SK-N-SH treated with all-trans-retinoic acid at 6 μM for 48 hours (cell line): ENCODE measurements at regions not wholly inside any gene's neighbourhood (a gene's known extent, or its start where the extent isn't known, plus 50 kb on each side); places are given as distances from the start of the nearest gene placed in this dataset.
"Not testable (repeated sequence)": the region's sequence is repeated elsewhere in the genome, so short reads cannot be mapped to it uniquely, and the experiment has no call there.

Experiments
- ATAC-seq: fragments of 200-7000 bp; cut with Tn5 transposase; 3 replicates; pipeline ENCODE4 v1.9.1; 2020; ENCODE audit warnings: mild to moderate bottlenecking, moderate library complexity
- BACH2 ChIP-seq: fragments of 250-450 bp; sonication (Bioruptor Pico); IDR thresholded peaks from 2 replicates; pipeline ENCODE4 v1.9.0; 2021; ENCODE audit warnings: mild to moderate bottlenecking, borderline replicate concordance
- CREB5 ChIP-seq: fragments of 250-450 bp; sonication (Bioruptor Pico); IDR thresholded peaks from 2 replicates; pipeline ENCODE4 v1.5.1; 2020; ENCODE audit warnings: low read depth, mild to moderate bottlenecking, moderate library complexity
- CSDC2 ChIP-seq: fragments of 250-450 bp; sonication (Bioruptor Pico); IDR thresholded peaks from 2 replicates; pipeline ENCODE4 v1.5.0; 2020; ENCODE audit warnings: mild to moderate bottlenecking, moderate library complexity
- ESRRG ChIP-seq: fragments of 250-450 bp; sonication (Bioruptor Pico); IDR thresholded peaks from 2 replicates; pipeline ENCODE4 v1.6.1; 2021; ENCODE audit warnings: mild to moderate bottlenecking
- ISL1 ChIP-seq: fragments of 250-450 bp; sonication (Bioruptor Pico); IDR thresholded peaks from 2 replicates; pipeline ENCODE4 v2.1.2; 2022; ENCODE audit warnings: mild to moderate bottlenecking, moderate library complexity
- RARB ChIP-seq: fragments of 250-450 bp; sonication (Bioruptor Pico); IDR thresholded peaks from 2 replicates; pipeline ENCODE4 v1.8.0; 2021; ENCODE audit warnings: mild to moderate bottlenecking, moderate library complexity
- TSHZ2 ChIP-seq: fragments of 250-450 bp; sonication (Bioruptor Pico); IDR thresholded peaks from 2 replicates; pipeline ENCODE4 v1.5.0; 2020; ENCODE audit warnings: mild to moderate bottlenecking, moderate library complexity
- ZFP30 ChIP-seq: fragments of 450-650 bp; formaldehyde crosslinking; IDR thresholded peaks from 2 replicates; pipeline ENCODE4 v1.5.0; 2022; ENCODE audit warnings: mild to moderate bottlenecking, moderate library complexity
- ZNF8 ChIP-seq: fragments of 450-650 bp; formaldehyde crosslinking; IDR thresholded peaks from 2 replicates; pipeline ENCODE4 v1.5.0; 2020; ENCODE audit warnings: mild to moderate bottlenecking, moderate library complexity
- TF ChIP-seq, protein P1 (sequence below): fragments of 250-450 bp; sonication (Bioruptor Pico); IDR thresholded peaks from 2 replicates; pipeline ENCODE4 v1.8.0; 2021; ENCODE audit warnings: low read depth, mild to moderate bottlenecking, moderate library complexity, borderline replicate concordance
- TF ChIP-seq, protein P2 (sequence below): fragments of 250-450 bp; sonication (Bioruptor Pico); IDR thresholded peaks from 2 replicates; pipeline ENCODE4 v1.5.1; 2021; ENCODE audit warnings: mild to moderate bottlenecking, moderate library complexity
- TF ChIP-seq, protein P3 (sequence below): fragments of 250-450 bp; sonication (Bioruptor Pico); IDR thresholded peaks from 2 replicates; pipeline ENCODE4 v1.8.0; 2020; ENCODE audit warnings: mild to moderate bottlenecking, moderate library complexity, borderline replicate concordance

DNA sequence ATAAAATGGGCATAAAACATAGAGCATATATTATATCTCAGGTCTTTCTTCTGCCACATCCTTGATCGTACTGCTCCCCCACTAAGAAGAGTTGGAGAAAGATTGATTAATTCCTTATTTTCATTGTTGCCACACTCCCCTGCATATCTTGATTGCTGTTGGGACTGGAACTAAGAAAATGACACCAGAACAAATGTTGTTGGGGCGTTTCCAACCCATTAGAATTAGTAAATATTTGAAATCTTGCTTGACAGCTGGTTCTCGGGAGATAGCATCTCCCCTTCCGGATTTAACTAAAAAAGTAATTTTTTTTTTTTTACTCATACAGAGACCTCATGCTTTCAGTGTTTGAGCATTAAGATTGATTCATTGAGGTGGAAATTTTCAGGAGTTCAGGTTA lies 493.0 kb upstream of the PLXNA2 start (continued):
- TF ChIP-seq, protein P1, sequence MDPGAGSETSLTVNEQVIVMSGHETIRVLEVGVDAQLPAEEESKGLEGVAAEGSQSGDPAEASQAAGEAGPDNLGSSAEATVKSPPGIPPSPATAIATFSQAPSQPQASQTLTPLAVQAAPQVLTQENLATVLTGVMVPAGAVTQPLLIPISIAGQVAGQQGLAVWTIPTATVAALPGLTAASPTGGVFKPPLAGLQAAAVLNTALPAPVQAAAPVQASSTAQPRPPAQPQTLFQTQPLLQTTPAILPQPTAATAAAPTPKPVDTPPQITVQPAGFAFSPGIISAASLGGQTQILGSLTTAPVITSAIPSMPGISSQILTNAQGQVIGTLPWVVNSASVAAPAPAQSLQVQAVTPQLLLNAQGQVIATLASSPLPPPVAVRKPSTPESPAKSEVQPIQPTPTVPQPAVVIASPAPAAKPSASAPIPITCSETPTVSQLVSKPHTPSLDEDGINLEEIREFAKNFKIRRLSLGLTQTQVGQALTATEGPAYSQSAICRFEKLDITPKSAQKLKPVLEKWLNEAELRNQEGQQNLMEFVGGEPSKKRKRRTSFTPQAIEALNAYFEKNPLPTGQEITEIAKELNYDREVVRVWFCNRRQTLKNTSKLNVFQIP (CRISPR knock-in tag): no peak
- no peak for TF ChIP-seq ISL1 (CRISPR knock-in tag)

DNA sequence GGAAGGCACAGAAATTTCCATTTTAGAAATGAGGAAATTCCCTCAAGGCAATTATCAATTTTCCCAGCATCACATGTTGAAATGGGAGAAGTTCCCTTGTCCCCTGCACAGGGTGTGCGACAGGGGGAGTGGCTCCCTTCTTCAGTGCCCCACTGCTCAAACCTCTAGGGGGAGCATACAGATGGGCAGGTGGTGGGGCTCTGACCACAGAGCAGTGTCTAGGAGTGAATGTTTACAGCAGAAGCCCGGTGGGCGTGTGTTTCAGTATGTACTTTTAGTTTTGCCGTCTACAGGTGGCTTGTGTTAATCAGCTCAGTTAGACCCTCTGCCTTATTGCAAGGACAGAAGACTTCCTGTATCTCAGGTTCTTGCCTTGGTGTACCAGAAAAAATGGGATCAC lies 493.7 kb upstream of the PLXNA2 start:
- TF ChIP-seq ZFP30 (CRISPR knock-in tag) (no peak), BACH2 (CRISPR knock-in tag) (no peak)
- TF ChIP-seq, protein P2, sequence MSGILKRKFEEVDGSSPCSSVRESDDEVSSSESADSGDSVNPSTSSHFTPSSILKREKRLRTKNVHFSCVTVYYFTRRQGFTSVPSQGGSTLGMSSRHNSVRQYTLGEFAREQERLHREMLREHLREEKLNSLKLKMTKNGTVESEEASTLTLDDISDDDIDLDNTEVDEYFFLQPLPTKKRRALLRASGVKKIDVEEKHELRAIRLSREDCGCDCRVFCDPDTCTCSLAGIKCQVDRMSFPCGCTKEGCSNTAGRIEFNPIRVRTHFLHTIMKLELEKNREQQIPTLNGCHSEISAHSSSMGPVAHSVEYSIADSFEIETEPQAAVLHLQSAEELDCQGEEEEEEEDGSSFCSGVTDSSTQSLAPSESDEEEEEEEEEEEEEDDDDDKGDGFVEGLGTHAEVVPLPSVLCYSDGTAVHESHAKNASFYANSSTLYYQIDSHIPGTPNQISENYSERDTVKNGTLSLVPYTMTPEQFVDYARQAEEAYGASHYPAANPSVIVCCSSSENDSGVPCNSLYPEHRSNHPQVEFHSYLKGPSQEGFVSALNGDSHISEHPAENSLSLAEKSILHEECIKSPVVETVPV (CRISPR knock-in tag): no peak
- ATAC-seq: no peak

DNA sequence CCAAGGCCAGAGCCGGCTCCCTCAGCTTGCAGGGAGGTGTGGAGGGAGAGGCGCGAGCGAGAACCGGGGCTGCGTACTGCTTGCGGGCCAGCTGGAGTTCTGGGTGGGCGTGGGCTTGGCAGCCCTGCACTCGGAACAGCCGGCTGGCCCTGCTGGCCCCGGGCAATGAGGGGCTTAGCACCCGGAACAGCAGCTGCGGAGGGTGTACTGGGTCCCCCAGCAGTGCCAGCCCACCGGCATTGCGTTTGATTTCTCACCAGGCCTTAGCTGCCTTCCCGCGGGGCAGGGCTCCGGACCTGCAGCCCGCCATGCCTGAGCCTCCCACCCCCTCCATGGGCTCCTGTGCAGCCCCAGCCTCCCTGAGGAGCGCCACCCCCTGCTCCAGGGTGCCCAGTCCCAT lies 495.5 kb upstream of the PLXNA2 start:
- not testable (repeated sequence) for ATAC-seq

- ATAC-seq: no peak; the same call in 2 of the 3 replicates
- TF ChIP-seq ESRRG (CRISPR knock-in tag) (no peak), ISL1 (CRISPR knock-in tag) (no peak), CREB5 (CRISPR knock-in tag) (no peak), CSDC2 (CRISPR knock-in tag) (no peak), TSHZ2 (CRISPR knock-in tag) (no peak), RARB (no peak)
- TF ChIP-seq, protein P1 (CRISPR knock-in tag): no peak
- TF ChIP-seq, protein P2 (CRISPR knock-in tag): no peak
- TF ChIP-seq, protein P3, sequence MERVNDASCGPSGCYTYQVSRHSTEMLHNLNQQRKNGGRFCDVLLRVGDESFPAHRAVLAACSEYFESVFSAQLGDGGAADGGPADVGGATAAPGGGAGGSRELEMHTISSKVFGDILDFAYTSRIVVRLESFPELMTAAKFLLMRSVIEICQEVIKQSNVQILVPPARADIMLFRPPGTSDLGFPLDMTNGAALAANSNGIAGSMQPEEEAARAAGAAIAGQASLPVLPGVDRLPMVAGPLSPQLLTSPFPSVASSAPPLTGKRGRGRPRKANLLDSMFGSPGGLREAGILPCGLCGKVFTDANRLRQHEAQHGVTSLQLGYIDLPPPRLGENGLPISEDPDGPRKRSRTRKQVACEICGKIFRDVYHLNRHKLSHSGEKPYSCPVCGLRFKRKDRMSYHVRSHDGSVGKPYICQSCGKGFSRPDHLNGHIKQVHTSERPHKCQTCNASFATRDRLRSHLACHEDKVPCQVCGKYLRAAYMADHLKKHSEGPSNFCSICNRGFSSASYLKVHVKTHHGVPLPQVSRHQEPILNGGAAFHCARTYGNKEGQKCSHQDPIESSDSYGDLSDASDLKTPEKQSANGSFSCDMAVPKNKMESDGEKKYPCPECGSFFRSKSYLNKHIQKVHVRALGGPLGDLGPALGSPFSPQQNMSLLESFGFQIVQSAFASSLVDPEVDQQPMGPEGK (CRISPR knock-in tag): no peak
These were observed 497.1 kb upstream of the PLXNA2 start for GRCh38 chr1:208741296-208741695.

DNA sequence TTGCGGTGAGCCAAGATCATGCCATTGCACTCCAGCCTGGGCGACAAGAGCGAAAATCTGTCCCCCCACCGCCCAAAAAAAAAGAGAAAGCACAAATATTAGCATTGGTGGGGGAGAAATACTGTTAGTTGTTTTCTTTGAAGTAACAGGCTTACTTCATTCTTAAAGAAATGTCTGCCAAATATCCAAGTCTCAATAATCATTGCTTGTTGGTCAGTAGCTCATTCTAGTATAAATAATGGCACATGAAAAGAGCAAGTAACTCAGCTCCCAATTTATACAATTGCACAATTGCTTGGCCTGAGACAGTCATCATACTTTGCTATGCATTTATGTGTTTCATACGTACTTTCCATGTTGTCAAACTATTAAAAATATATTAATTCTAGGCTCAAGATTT lies 499.2 kb upstream of the PLXNA2 start:
- ATAC-seq: no peak
- TF ChIP-seq ZNF8: no peak
